Neural progenitor cell (in vitro differentiated cells): ENCODE measurements at regions not wholly inside any gene's neighbourhood (a gene's known extent, or its start where the extent isn't known, plus 50 kb on each side); places are given as distances from the start of the nearest gene placed in this dataset.

Experiments used
- DNase-seq: peaks from one replicate; pipeline ENCODE4 v3.0.0-alpha.2; 2016; ENCODE audit warnings: low spot score
- H2AFZ ChIP-seq: fragments of 200-600 bp; sonication (generic); replicated peaks from 2 replicates; pipeline ENCODE4 v1.6.1; 2016; ENCODE audit warnings: antibody characterized with exemption
- H3F3A ChIP-seq: fragments of 200-600 bp; sonication (generic); 2 replicates; pipeline ENCODE4 v1.6.1; 2016; ENCODE audit warnings: antibody characterized with exemption, low read depth
- H3K27ac ChIP-seq: fragments of 200-600 bp; sonication (generic); 2 replicates; pipeline ENCODE4 v1.5.1; 2016; ENCODE audit warnings: mild to moderate bottlenecking
- H3K27me3 ChIP-seq: fragments of 200-600 bp; sonication (generic); 2 replicates; pipeline ENCODE4 v1.6.1; 2016; ENCODE audit warnings: mild to moderate bottlenecking, moderate library complexity
- H3K36me3 ChIP-seq: fragments of 200-600 bp; sonication (generic); 2 replicates; pipeline ENCODE4 v1.5.1; 2016
- H3K4me1 ChIP-seq: fragments of 200-600 bp; sonication (generic); 2 replicates; pipeline ENCODE4 v1.6.1; 2016; ENCODE audit warnings: mixed run types
- H3K4me2 ChIP-seq: fragments of 200-600 bp; sonication (generic); 2 replicates; pipeline ENCODE4 v1.6.1; 2016
- H3K4me3 ChIP-seq: fragments of 200-600 bp; sonication (generic); 2 replicates; pipeline ENCODE4 v1.5.1; 2016
- H3K79me2 ChIP-seq: fragments of 200-600 bp; sonication (generic); 2 replicates; pipeline ENCODE4 v1.6.1; 2016; ENCODE audit warnings: low read depth
- H3K9ac ChIP-seq: fragments of 200-600 bp; sonication (generic); 2 replicates; pipeline ENCODE4 v1.6.1; 2016
- H3K9me3 ChIP-seq: fragments of 200-600 bp; sonication (generic); 2 replicates; pipeline ENCODE4 v1.5.1; 2016; ENCODE audit warnings: low read depth
- H4K20me1 ChIP-seq: fragments of 200-600 bp; sonication (generic); 2 replicates; pipeline ENCODE4 v1.6.1; 2016; ENCODE audit warnings: low read depth
- H3K27ac Mint-ChIP-seq: 3 replicates; pipeline ENCODE4 v1.8.0; 2021; ENCODE audit warnings: mixed read lengths
- H3K27me3 Mint-ChIP-seq: 2 replicates; pipeline ENCODE4 v1.8.0; 2022; ENCODE audit warnings: low read depth, mild to moderate bottlenecking, inconsistent platforms, moderate library complexity, mixed read lengths; ENCODE audit not compliant: insufficient read depth
- H3K36me3 Mint-ChIP-seq: 3 replicates; pipeline ENCODE4 v1.8.0; 2021; ENCODE audit warnings: mixed read lengths
- H3K4me1 Mint-ChIP-seq: 3 replicates; pipeline ENCODE4 v1.8.0; 2021; ENCODE audit warnings: mixed read lengths
- H3K4me3 Mint-ChIP-seq: 3 replicates; pipeline ENCODE4 v1.8.0; 2021; ENCODE audit warnings: mild to moderate bottlenecking, moderate library complexity, mixed read lengths
- H3K9me3 Mint-ChIP-seq: 3 replicates; pipeline ENCODE4 v1.8.0; 2020; ENCODE audit warnings: mixed read lengths
- CTCF ChIP-seq: fragments of 200-600 bp; sonication (generic); IDR thresholded peaks from 2 replicates; pipeline ENCODE4 v1.5.1; 2017; ENCODE audit warnings: antibody characterized with exemption, mild to moderate bottlenecking
- EZH2 ChIP-seq: fragments of 200-600 bp; sonication (generic); IDR thresholded peaks from 2 replicates; pipeline ENCODE4 v1.6.1; 2017; ENCODE audit warnings: antibody characterized with exemption, mild to moderate bottlenecking, moderate library complexity
- EZH2phosphoT487 ChIP-seq: fragments of 200-600 bp; sonication (generic); IDR thresholded peaks from 2 replicates; pipeline ENCODE4 v1.6.1; 2017; ENCODE audit warnings: antibody characterized with exemption

- Mint-ChIP-seq H3K4me3 (no peak overlapping the region), H3K27me3 (peaks cover 2% of the 10 kb centered on the region), H3K9me3 (no peaks in the 10 kb centered on the region), H3K27ac (no peak overlapping the region), H3K36me3 (no peaks in the 10 kb centered on the region), H3K4me1 (no peaks in the 10 kb centered on the region)
- Histone ChIP-seq H4K20me1 (no peaks in the 10 kb centered on the region), H3K9me3 (no peaks in the 10 kb centered on the region), H3K27me3 (no peaks in the 10 kb centered on the region), H3K4me2 (no peak overlapping the region), H3K4me3 (no peak overlapping the region), H3K36me3 (no peaks in the 10 kb centered on the region), H2AFZ (no peak overlapping the region), H3K9ac (no peak overlapping the region), H3K79me2 (no peaks in the 10 kb centered on the region), H3F3A (no peaks in the 10 kb centered on the region), H3K27ac (no peak overlapping the region), H3K4me1 (no peaks in the 10 kb centered on the region)
- no peak for DNase-seq
- TF ChIP-seq EZH2, result no peak
- no peak for TF ChIP-seq CTCF
- TF ChIP-seq EZH2phosphoT487, result no peak
Observed at GRCh38 chr4:43345323-43345925, 452.9 kb downstream of the GRXCR1 start.

- Histone ChIP-seq H3K36me3 (no peaks in the 10 kb centered on the region), H3K27ac (no peak overlapping the region), H2AFZ (no peak overlapping the region), H3K4me2 (no peak overlapping the region), H4K20me1 (no peaks in the 10 kb centered on the region), H3K4me3 (no peak overlapping the region), H3K4me1 (no peaks in the 10 kb centered on the region), H3K79me2 (no peaks in the 10 kb centered on the region), H3K27me3 (no peaks in the 10 kb centered on the region), H3K9ac (no peak overlapping the region), H3F3A (no peaks in the 10 kb centered on the region), H3K9me3 (no peaks in the 10 kb centered on the region)
- Mint-ChIP-seq H3K27ac (no peak overlapping the region), H3K27me3 (no peaks in the 10 kb centered on the region), H3K36me3 (no peaks in the 10 kb centered on the region), H3K4me3 (no peak overlapping the region), H3K9me3 (no peaks in the 10 kb centered on the region), H3K4me1 (no peaks in the 10 kb centered on the region)
- DNase-seq, result no peak
- TF ChIP-seq CTCF (no peak), EZH2phosphoT487 (no peak), EZH2 (no peak)
Observed at GRCh38 chr4:43348591-43348990, 456.1 kb downstream of the GRXCR1 start.

GRCh38 chr4:43351970-43352806 lies 459.7 kb downstream of the GRXCR1 start:
- Histone ChIP-seq H3K4me3 (no peak overlapping the region), H2AFZ (no peak overlapping the region), H3K27ac (no peak overlapping the region), H3K79me2 (no peaks in the 10 kb centered on the region), H3K27me3 (no peaks in the 10 kb centered on the region), H3K9me3 (no peaks in the 10 kb centered on the region), H3K4me1 (no peaks in the 10 kb centered on the region), H3K4me2 (no peak overlapping the region), H3K9ac (no peak overlapping the region), H3F3A (no peaks in the 10 kb centered on the region), H4K20me1 (no peaks in the 10 kb centered on the region), H3K36me3 (no peaks in the 10 kb centered on the region)
- no peak overlapping the region for H3K27ac Mint-ChIP-seq
- DNase-seq, result no peak
- H3K9me3 Mint-ChIP-seq, result no peaks in the 10 kb centered on the region
- no peaks in the 10 kb centered on the region for H3K4me1 Mint-ChIP-seq
- peaks cover 3% of the 10 kb centered on the region for H3K27me3 Mint-ChIP-seq
- no peak overlapping the region for H3K4me3 Mint-ChIP-seq
- no peaks in the 10 kb centered on the region for H3K36me3 Mint-ChIP-seq
- TF ChIP-seq EZH2phosphoT487 (no peak), EZH2 (no peak), CTCF (no peak)
